ENCODE measurements at regions not wholly inside any gene's neighbourhood (a gene's known extent, or its start where the extent isn't known, plus 50 kb on each side); places are given as distances from the start of the nearest gene placed in this dataset.

DNA sequence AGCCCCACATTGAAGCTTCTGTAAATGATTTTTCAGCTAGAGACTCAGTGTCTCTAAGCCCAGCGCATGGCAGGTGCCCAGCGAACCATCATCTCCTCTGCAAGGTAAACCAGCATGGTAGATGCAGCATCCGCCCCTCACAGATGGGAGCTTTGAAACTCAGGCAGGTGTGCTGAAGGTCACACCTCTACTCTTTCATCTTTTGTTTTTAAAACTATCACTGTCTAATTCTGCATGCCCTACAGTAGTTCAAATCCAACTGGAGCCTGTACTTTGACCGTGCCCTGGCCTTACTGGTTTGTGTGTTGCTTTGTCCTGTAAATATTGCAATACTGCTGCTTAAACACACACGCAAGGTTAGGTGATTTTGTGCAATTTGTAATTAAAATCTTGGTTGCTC lies 831.1 kb downstream of the GALR1 start:
- DNase-seq = no peak

DNA sequence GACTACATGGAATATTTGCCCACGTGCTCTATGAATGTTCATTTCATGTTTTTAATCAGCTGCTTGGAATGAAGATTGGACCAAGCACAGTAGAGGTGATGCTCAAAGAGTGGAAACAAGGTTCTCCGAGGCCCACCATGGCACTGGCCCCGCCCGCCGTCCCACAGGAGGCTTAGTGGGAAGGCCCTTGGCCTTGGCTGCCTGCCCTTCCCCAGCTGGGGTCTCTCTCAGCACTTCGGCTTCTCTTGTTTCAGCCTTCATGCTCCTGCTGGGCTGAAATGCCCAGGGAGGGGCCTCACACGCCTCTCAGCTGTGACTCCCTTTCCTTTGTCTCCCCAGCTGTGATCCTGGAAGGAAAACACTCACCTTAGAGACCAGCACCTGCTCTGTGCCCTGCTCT lies 833.2 kb downstream of the GALR1 start:
- no peak for DNase-seq

DNA sequence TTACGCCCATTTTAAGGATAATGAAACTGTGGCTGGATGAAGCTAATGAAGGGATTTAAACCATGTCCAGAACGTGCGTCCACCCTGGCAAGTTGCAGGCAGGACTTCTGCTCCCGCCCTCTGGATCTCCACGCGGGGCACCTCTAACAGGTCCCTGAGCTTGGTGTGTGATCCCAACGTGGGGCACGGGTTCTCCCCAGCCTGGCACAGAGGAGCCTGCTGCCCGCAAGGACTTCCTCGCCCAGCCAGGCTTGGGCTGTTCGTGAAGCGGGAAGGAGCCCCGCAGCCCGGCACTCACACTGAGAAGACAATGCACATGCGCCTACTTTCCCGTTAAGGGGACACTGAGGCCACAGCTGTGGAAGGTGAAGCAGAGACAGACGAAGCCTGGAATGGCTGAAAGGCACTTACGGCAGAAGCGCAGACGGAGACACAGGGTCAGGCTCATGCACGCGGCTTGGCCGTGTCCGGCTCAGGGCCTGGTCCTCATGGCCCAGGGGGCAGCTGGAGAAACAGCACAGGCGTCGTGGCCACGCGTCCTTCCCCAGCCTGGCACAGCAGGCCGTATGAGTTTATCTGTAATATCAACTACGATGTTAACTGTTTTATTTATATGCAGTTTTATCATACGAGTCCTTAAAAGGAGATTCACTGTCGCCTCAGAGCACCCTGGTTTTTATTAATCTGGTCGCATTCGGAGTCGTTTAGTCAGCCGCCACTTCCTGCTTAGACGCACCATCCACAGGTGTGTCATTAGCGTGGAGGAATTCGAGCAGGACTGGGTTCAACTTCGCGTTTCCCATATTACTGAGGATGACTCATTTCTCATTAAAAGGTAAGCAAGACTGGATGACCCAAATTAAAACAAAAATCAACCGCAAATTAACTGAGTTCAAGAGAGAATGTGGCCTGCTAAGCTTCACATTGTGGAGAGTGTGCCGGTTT lies 835.9 kb downstream of the GALR1 start:
- no peak for DNase-seq

DNA sequence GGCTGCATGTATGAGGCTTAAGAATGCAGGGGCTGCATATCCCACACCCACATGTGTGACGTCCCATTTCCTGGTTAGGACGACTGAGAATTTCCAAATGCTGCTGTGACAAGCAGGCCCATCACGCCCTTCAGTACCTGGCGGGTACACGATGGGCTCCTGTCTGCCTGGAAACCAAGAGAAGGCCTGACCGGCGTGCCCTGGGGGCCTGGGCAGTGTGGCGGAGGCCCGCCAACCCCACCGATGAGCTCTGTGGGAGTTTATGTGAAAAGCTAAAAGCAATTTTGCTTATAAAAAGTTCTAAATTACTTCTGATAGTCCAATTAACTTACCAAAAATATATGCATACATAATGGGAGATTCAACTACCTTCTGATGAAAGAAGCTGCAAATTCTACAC lies 837.3 kb downstream of the GALR1 start:
- no peak for DNase-seq

DNA sequence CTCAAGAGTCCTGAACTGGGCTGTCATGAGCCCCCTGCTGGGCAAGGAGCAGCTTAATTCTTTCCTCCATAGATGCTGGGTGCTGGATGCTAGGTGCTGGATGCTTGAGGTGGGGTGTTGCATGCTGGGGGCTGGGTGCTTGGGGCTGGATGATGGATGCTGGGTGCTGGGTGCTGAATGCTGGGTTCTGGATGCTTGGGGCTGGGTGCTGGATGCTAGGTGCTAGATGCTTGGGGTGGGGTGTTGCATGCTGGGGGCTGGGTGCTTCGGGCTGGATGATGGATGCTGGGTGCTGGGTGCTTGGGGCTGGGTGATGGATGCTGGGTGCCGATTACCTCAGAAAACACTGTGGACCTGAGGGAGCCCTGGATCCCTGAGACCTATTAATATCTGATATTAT lies 837.7 kb downstream of the GALR1 start:
- no peak for DNase-seq

DNA sequence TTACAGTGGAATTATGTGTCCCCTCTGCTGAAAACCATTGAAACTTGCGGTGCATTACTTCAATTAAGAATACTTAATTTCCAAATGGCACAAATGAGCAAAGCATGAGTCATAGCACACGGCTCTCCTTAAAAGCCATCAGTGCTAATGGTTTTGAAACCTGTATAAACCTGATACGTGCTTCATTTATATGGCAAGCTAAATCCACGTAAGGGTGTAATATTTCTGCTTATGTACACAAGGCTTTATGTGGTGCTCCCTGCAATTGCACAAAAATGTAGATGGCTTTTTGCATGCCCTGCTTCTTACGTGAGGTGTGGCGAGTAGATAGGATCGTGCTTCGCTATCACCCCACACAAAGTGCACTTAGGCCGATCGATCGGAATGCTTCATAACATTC lies 840.9 kb downstream of the GALR1 start:
- DNase-seq = peak; percentile 97

DNA sequence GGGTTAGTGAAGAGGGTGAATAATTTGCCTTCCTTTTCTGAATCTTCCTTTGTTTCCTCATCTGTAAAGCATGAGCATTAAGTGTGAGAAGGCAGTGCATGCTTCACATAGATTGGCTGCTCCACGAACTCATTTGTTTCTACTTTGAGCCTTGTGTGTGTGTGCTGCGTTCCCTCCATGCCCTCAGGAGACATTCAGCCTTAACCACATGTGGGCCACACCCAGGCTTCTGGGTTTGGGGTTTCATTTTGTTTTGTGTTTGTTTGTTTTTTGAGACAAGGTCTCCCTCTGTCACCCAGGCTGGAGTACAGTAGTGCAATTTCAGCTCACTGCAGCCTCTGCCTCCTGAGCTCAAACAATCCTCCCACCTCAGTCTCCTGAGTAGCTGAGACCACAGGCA lies 843.3 kb downstream of the GALR1 start:
- DNase-seq = no peak

DNA sequence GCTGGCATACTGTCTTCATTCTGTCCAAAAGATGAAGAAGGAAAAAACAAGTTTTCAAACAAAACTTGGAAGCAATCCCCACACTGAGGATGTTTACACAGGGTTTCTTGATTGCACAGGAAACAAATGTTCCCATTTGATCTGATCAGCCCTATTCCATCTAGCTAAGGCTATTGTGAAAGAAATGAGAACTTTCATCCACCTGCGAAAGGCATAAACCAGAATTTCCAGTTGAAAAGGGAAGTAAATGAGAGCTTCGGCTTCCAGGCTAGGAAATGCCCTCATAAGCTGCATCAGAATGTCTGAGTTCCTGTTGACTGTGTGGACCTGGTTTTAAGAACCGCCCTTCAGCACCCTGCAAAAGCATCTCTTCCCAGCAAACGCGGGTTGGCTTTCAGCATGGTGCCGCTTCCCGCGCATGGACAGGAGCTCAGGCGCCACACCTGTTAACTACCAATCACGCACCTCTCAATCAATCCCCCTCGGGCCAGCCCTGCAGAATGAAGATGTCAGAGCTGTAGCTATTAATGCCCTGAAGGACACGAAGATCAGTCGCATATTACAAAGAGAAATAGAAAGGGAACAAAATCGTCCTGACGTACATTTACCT lies 850.4 kb downstream of the GALR1 start:
- DNase-seq = no peak

DNA sequence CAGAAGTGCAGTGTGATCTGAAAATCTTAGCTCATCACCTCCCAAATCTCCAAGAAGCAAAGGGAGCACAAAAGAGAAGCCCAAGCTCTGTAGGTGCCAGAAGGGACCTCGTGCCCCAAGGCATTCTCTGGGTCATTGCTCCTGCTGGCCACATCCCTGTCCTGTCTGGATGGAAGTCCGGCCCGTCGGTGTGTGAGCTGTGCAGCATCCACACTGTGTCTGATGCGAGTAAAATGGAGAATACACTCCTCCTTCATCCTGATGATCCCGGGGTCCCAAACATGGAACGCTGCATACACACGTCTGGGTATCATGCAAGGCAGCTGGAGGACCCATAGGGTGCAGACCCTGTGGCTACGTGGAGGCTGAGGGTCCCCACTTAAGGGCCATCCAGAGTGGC lies 851.4 kb downstream of the GALR1 start:
- no peak for DNase-seq

DNA sequence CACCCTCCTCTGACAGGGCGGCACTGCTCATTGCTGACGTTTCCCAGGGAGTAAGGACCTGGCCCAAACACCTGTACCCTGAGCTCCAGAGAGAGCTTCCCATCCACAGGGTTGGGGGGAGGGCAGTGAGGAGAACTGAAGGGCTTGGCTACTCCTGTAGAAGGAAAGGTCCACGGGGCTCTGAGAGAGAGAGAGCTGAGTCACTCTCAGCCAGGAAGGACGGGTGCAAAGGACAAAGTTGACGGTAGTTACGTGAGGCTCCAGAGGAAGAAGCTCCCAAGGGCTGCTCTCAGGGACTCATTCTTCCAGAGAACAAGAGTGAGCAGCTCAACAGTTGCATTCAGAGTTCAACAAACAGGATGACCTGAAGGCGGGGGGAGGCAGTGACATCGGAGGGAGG lies 852.5 kb downstream of the GALR1 start:
- no peak for DNase-seq

DNA sequence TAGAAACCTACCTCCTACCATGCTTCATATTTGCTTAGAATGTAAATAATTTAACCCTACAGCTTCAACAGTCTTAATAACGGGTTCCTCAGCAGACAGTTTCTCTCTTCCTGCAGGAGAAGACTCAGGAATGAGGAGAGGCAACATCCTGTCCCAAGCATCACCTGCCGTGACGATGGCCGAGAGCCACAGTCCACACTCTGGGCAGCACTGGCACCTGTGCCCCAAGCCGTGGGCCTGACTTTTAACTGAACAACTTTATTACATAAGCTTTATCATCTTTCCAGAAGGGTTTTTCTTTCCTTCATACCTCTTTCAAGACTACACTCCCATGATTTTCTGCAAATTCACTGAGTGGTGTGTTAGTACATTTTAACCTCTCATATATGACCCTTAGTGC lies 856.0 kb downstream of the GALR1 start:
- DNase-seq = no peak

DNA sequence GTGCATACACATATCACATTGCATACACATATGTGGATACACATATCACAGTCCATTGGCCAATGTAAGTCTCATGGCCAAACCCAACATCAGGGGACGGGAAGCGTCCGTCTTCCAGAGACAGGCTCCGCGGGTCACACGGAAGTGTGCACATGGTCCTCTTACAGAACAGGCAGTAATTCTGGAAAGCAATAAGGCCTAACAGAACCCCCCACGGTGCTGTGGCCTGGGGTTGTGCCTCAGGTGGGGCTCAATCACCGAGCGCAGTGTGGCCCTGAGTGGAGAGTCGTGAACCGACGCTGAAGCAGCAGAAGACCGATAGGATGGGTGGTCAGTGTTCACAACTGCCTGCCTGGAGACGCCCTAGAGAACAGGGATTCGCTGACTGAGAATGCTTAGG lies 857.3 kb downstream of the GALR1 start:
- DNase-seq = no peak

DNA sequence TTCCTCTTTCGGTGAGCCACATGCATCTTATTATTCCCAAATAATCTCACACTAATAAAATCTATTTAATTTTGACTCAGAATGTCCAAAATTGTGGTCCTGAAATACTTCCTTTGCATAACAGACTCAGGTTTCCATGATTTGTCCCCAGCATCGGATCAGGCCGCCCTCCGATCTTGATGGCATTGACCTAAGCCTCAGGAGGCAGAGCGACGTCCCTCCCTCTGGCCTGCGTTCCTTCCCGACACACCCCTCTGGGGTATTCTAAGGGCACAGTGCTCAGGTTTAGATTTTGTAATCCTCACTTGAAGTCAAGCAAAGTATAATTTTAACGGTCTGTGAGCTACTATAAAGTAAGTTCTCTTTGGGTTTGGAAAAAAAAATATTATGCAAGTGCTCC lies 857.7 kb downstream of the GALR1 start:
- no peak for DNase-seq

DNA sequence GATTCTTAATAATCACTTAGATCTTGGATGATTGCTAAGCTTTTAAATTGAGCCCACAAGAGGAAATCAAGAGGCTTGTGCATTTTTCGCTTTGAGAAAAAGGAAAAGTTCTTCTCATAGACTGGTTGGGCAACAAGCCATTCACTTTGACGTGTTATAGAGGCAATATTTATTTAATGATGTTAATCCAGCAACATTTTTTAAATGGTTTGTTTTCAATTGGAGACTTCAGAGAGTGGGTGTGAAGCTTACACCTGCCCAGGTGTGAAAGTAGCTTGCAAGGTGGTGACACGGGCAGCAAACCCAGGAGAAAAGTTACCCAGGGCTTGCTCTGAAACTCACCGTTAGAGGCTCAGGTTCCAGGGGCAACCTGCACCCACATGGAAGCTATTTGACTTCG lies 858.9 kb downstream of the GALR1 start:
- DNase-seq = no peak

DNA sequence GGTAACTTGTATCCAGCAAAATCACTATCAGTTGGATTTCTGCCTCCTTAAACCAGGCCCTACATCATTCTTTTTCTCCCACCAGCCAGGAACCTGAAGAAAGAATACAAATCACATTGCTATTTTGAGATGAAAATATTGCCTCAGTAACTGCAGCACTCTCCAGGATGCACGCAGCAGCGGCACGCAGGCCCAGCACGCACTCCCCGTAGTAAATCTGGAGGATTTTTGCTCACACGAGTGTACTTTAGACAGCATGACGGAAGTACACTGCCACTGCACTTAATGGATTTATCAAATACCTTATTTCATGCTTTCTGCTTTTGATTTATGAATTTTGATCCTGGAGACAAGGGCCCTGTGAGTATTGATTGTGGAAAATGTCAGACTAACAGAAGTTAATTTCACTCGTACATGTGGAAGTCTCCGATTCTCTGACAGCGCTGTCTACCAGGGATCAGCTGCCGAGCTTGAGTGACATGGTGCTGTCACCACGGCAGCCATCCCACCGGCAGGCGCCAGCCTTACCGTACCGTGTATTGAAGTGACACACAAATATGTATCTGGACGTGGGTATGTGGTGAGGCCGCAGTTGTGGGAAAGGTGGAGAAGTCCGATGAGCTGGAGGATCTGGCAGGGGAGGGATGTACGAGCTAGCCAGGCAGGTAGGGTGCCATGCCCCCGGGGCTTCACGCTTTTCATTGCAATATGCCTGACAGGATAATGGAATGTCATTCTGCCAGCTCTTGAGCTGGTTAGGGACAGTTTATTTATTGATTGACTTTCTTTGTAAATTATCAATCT lies 863.7 kb downstream of the GALR1 start:
- DNase-seq = no peak

DNA sequence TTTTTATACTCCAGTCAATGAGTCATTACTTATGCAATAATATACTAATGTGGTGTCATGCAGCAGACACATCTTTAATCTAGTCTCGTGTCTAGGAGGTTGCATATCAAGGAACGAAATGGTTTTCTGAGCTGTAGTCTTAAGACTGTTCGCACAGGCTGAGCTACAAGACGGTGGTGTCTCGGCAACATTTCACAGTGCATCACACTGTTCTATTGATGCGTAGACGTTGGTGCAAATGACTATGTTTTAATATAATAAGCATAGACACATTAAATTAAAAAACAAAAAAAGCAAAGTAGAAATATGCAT lies 864.2 kb downstream of the GALR1 start:
- no peak for DNase-seq

DNA sequence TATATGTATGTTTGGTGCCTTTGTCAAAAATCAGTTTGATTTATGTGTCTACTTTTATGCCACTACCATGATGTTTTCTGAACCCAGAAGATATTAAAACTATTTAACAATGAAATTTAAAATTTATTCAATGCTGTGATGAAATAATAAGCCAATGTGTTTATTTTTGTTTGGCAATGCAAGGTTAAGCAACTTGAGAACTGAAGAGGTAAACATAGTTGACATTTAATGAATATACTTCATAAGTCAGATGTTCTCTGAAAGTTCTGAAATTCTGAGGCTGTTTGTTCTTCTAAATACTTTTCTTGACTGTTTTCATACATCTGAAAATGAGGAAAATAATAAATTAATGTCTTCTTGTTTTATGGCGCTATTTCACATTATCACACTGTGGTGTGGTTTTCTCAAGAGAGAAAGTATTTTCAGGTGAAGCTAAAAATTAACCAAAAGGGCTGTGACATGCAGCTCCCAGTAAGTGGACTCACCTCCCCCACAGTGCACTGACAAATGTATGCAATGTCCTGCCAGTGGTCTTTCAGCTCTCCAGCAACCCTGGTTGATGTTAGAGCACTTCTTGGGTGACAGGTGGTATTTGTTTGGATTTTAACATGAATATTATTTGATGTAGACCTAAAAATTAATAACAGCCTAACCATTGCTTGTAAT lies 863.6 kb upstream of the SALL3 start:
- DNase-seq = no peak

DNA sequence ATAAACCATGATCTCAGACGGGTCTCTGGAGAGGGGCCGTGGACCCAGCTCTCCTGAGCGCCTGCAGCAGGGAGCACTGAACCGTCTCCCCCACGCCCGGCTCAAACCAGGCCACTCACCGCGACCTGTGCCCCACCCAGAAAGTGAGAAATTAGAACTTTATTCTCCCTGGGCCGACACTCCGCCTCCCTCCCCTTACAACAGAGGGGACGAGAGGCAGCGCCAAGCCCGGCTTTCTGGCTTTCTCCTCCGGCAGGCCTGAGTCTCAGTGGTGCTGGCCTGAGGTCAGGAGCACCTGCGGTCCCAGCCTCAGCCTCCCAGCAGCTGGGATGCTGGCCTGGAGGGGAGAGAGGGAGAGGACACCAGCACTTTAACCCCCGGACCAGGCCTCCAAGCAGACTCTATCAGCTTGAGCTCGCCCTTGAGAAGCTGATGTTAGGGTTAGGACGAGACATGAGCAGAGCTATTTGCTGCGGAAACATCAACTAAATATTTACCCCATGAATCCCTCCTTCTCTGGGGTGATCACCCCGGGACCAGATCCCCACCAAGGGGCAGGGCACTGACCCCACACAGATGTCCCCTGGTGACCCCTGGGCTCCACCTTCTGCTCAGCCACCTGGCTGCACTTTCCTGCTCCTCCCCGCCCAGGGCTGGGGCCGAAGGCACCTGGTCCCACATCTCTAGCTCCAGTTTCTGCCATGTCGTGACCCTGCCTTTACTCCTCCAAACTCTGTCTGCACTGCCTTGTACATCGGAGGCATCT lies 856.3 kb upstream of the SALL3 start:
- DNase-seq = no peak

DNA sequence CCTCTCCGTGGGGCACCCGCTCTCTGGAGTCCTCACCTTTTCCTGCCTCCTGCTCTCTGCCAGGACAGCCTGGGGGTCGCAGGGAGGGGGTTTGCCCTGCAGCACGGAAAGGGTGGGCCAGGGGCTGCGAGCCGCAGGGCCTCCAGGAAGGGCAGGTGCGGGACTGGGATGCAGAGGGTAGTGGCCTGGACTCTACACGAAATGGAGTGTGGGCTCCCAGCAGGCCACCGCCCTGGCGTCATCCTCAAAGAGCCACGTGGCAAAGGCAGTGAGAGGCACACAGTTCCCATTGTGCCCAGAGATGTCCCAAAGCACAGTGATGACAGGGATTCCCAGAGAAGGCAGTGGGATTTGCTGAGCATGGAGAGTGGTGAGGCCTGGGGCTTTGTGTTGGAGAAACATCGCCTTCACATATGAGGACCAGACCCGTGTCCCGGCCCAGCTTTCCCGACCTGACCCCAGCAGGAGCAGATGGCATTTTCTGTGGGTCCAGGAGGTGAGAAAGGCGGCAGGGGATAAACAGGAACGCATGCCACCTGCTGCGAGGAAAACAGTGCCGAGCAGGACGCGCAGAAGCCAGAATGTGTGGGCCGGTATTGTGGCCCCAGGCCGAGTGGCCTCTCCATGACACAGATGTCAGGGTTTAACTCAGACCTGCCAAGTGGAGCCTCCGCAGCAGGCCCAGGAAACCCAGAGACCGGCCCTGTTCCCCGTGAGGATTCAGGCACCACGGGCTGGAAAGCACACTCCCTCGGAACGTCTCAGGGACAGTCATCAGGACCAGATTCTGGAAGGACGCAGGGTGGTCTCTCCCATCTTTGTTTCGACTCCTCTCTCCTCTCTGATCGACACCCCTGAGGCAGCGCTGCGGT lies 855.5 kb upstream of the SALL3 start:
- no peak for DNase-seq

DNA sequence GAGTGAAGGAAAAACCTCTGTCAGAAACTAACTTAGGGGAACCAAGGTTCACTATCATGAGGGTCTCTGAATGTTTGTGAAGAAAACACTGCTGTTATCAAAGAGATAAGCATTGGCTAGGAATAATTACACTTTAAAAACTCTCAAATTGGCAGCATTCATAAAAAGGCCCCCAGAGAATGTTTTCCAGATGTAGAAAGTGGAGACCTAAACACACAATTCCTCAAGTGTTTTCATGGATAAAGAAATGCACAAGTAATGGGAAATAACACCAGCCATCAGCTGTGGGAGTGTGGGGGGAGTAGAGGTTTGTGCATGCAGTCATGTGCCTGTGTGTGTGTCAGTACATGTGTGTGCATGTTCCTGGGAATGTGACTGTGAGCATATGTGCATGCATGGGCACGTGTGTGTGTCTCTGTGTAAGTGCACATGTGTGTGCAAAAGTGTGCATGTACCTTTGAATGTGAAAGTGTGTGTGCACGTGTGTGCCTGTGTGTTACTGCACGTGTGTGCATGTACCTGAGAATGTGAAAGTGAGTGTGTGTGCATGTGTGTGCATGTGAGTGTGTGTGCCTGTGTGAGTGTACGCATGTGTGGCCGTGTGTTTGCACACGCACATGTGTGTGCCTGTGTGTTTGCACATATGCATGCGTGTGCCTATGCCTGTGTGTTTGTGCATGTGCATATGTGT lies 854.3 kb upstream of the SALL3 start:
- DNase-seq = no peak

DNA sequence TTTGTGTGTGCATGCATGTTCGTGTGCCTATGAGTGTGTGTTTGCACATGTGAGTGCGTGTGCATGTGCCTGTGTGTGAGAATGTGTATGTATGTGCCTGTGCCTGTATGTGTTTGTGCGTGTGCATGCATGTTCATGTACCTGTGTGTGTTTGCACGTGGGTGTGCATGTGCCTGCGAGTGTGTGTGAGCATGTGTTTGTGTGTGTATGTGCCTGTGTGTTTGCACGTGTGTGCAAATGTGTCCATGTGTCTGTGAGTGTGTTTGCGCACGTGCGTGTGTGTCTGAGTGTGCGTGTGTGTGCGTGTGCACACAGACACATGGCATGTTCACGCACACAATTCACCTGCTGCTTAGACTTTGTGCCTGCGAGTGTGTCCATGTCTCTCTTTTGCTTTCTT lies 853.5 kb upstream of the SALL3 start:
- DNase-seq = no peak
